ENCODE measurements at regions not wholly inside any gene's neighbourhood (a gene's known extent, or its start where the extent isn't known, plus 50 kb on each side); places are given as distances from the start of the nearest gene placed in this dataset.
"Not testable (repeated sequence)": the region's sequence is repeated elsewhere in the genome, so short reads cannot be mapped to it uniquely, and the experiment has no call there.

DNA sequence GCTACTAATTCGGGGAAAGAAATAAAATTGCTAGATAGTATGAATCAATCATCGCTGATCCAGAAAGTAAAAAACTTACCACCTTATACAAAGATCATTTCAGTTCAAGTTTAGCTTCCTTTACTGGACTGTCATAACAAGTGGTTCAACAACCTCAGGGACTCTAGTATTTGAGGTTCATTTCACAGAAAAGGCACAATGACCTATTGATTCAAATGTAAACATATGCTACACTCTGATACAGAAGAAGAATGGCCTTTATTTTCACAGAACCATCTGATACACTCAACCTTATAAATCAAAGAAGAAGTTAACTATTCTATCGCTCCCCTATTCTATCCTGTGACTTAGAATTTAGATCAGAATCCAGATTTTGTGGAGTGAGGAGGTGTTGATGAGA is 140.8 kb upstream of the EFCAB3 start:
- TF ChIP-seq, protein P1, sequence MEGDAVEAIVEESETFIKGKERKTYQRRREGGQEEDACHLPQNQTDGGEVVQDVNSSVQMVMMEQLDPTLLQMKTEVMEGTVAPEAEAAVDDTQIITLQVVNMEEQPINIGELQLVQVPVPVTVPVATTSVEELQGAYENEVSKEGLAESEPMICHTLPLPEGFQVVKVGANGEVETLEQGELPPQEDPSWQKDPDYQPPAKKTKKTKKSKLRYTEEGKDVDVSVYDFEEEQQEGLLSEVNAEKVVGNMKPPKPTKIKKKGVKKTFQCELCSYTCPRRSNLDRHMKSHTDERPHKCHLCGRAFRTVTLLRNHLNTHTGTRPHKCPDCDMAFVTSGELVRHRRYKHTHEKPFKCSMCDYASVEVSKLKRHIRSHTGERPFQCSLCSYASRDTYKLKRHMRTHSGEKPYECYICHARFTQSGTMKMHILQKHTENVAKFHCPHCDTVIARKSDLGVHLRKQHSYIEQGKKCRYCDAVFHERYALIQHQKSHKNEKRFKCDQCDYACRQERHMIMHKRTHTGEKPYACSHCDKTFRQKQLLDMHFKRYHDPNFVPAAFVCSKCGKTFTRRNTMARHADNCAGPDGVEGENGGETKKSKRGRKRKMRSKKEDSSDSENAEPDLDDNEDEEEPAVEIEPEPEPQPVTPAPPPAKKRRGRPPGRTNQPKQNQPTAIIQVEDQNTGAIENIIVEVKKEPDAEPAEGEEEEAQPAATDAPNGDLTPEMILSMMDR (IDR thresholded peaks at IDR 0.05), result not testable (repeated sequence)
- TF ChIP-seq ZFX (IDR thresholded peaks at IDR 0.05; ENCODE audit: borderline replicate concordance), result not testable (repeated sequence)
